ENCODE measurements at regions not wholly inside any gene's neighbourhood (a gene's known extent, or its start where the extent isn't known, plus 50 kb on each side); places are given as distances from the start of the nearest gene placed in this dataset.

DNA sequence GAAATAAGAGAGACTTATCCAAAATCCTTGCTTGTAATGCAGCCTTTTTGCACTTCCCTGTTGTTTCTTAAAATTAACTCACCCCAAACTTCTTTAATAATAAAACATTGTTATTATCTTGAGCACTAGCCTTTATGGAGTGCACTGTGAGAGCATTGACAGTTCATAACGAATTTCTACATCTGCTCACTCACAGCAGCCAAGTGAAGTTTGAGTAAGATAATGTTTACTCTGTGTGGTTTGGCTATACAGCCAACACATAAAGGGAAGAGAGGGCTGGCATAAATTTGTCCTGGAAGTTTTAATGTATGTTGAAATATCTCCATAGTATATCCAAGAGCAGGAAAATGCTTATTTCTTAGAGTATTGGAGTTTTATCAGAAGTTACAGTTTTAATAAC lies 227.9 kb downstream of the FRK start:
- no peak overlapping the region for H3K4me3 Mint-ChIP-seq (ENCODE audit: unreplicated experiment)
- no peak overlapping the region for H3K4me2 ChIP-seq (ENCODE audit: low read length)

DNA sequence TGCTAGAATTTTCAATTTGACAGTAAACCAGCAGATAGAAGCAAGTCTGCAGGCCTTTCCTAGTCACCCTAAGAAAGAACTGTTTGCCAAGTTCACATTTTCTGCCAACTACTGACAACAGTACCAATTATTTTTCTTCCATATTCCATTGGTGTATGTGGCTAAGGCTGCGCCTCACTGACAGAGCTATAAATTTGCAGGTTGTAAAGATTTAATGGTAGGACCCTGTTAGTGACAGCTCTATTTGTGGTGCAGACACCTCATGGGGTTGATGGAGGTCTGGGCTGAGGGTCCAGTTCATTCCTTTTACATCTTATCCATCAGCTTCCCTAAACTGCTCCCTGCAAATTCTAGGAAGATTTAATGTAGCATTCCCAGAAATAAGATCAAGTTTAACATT lies 228.5 kb downstream of the FRK start:
- Mint-ChIP-seq H3K9me3 (ENCODE audit: unreplicated experiment) (no peaks in the 10 kb centered on the region), H3K27ac (ENCODE audit: unreplicated experiment) (no peak overlapping the region), H3K27me3 (ENCODE audit: low read depth, unreplicated experiment) (no peaks in the 10 kb centered on the region), H3K36me3 (ENCODE audit: low read depth, unreplicated experiment) (no peaks in the 10 kb centered on the region), H3K4me3 (ENCODE audit: unreplicated experiment) (no peak overlapping the region), H3K4me1 (ENCODE audit: low read depth, unreplicated experiment) (peaks cover 20% of the 10 kb centered on the region)
- Histone ChIP-seq H2AFZ (ENCODE audit: low read depth, low read length) (no peak overlapping the region), H3K79me2 (ENCODE audit: insufficient read depth, low read length) (no peaks in the 10 kb centered on the region), H3K36me3 (ENCODE audit: insufficient read depth, low read length) (no peaks in the 10 kb centered on the region), H3K4me1 (ENCODE audit: insufficient read depth, low read length) (no peaks in the 10 kb centered on the region), H4K20me1 (ENCODE audit: insufficient read depth, low read length) (no peaks in the 10 kb centered on the region), H3K9ac (ENCODE audit: low read length) (no peak overlapping the region), H3K4me2 (ENCODE audit: low read length) (no peak overlapping the region), H3K27ac (ENCODE audit: low read depth, low read length) (no peak overlapping the region), H3K4me3 (ENCODE audit: insufficient read depth, low read depth, low read length) (no peak overlapping the region), H3K27me3 (ENCODE audit: insufficient read depth, low read length) (no peaks in the 10 kb centered on the region), H3K9me3 (ENCODE audit: insufficient read depth, low read depth, low read length) (no peaks in the 10 kb centered on the region)
- TF ChIP-seq, protein P1, sequence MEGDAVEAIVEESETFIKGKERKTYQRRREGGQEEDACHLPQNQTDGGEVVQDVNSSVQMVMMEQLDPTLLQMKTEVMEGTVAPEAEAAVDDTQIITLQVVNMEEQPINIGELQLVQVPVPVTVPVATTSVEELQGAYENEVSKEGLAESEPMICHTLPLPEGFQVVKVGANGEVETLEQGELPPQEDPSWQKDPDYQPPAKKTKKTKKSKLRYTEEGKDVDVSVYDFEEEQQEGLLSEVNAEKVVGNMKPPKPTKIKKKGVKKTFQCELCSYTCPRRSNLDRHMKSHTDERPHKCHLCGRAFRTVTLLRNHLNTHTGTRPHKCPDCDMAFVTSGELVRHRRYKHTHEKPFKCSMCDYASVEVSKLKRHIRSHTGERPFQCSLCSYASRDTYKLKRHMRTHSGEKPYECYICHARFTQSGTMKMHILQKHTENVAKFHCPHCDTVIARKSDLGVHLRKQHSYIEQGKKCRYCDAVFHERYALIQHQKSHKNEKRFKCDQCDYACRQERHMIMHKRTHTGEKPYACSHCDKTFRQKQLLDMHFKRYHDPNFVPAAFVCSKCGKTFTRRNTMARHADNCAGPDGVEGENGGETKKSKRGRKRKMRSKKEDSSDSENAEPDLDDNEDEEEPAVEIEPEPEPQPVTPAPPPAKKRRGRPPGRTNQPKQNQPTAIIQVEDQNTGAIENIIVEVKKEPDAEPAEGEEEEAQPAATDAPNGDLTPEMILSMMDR (IDR thresholded peaks at IDR 0.05; ENCODE audit: insufficient read depth, low read depth, low read length) = no peak
- no peak for TF ChIP-seq EZH2 (IDR thresholded peaks at IDR 0.05; ENCODE audit: insufficient read depth, low read length)
- FAIRE-seq = no peak
- DNase-seq (ENCODE audit: low read depth) = no peak

More for the DNA sequence above, 227.9 kb downstream of the FRK start:
- Histone ChIP-seq H3K4me3 (ENCODE audit: insufficient read depth, low read depth, low read length) (no peak overlapping the region), H2AFZ (ENCODE audit: low read depth, low read length) (no peak overlapping the region), H3K4me1 (ENCODE audit: insufficient read depth, low read length) (no peaks in the 10 kb centered on the region), H3K36me3 (ENCODE audit: insufficient read depth, low read length) (no peaks in the 10 kb centered on the region), H3K27ac (ENCODE audit: low read depth, low read length) (no peak overlapping the region), H3K9ac (ENCODE audit: low read length) (no peak overlapping the region), H3K9me3 (ENCODE audit: insufficient read depth, low read depth, low read length) (no peaks in the 10 kb centered on the region), H4K20me1 (ENCODE audit: insufficient read depth, low read length) (no peaks in the 10 kb centered on the region), H3K79me2 (ENCODE audit: insufficient read depth, low read length) (no peaks in the 10 kb centered on the region), H3K27me3 (ENCODE audit: insufficient read depth, low read length) (no peaks in the 10 kb centered on the region)
- TF ChIP-seq EZH2 (IDR thresholded peaks at IDR 0.05; ENCODE audit: insufficient read depth, low read length) = no peak
- TF ChIP-seq, protein P1 (IDR thresholded peaks at IDR 0.05; ENCODE audit: insufficient read depth, low read depth, low read length) = no peak
- no peak overlapping the region for H3K27ac Mint-ChIP-seq (ENCODE audit: unreplicated experiment)
- H3K4me1 Mint-ChIP-seq (ENCODE audit: low read depth, unreplicated experiment) = peaks cover 20% of the 10 kb centered on the region
- no peak for FAIRE-seq
- no peaks in the 10 kb centered on the region for H3K27me3 Mint-ChIP-seq (ENCODE audit: low read depth, unreplicated experiment)
- no peaks in the 10 kb centered on the region for H3K9me3 Mint-ChIP-seq (ENCODE audit: unreplicated experiment)
- H3K36me3 Mint-ChIP-seq (ENCODE audit: low read depth, unreplicated experiment) = no peaks in the 10 kb centered on the region
- no peak for DNase-seq (ENCODE audit: low read depth)

DNA sequence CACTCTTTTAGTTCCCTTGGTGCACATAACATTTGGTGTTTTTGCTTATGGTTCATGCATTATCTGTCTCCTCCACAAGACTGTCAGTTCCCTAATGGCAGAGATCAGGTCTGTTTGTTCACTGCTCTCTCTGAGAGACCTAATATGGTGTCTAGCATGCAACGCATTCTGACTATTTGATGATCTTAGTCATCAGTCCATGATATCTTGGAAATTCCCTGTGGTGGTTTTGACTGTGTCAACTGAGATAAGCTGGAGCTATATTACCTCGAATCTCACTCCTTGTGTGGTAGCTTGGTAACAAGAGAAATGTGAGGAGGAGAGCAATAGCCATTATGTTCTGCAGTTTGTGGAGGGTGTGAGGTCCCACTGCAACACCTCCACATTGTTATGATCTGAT lies 229.8 kb downstream of the FRK start:
- FAIRE-seq = no peak
- no peak overlapping the region for H3K27ac ChIP-seq (ENCODE audit: low read depth, low read length)
- no peaks in the 10 kb centered on the region for H3K36me3 Mint-ChIP-seq (ENCODE audit: low read depth, unreplicated experiment)

More for the DNA sequence above, 229.8 kb downstream of the FRK start:
- Mint-ChIP-seq H3K4me1 (ENCODE audit: low read depth, unreplicated experiment) (peaks cover 18% of the 10 kb centered on the region), H3K27me3 (ENCODE audit: low read depth, unreplicated experiment) (no peaks in the 10 kb centered on the region), H3K4me3 (ENCODE audit: unreplicated experiment) (no peak overlapping the region), H3K9me3 (ENCODE audit: unreplicated experiment) (no peaks in the 10 kb centered on the region), H3K27ac (ENCODE audit: unreplicated experiment) (peak overlapping the region; percentile 49)
- H4K20me1 ChIP-seq (ENCODE audit: insufficient read depth, low read length) = no peaks in the 10 kb centered on the region
- H3K9me3 ChIP-seq (ENCODE audit: insufficient read depth, low read depth, low read length) = no peaks in the 10 kb centered on the region
- no peak overlapping the region for H3K4me3 ChIP-seq (ENCODE audit: insufficient read depth, low read depth, low read length)
- peak; percentile 1 for DNase-seq (ENCODE audit: low read depth)
- no peak overlapping the region for H3K4me2 ChIP-seq (ENCODE audit: low read length)
- no peaks in the 10 kb centered on the region for H3K79me2 ChIP-seq (ENCODE audit: insufficient read depth, low read length)
- no peak overlapping the region for H3K9ac ChIP-seq (ENCODE audit: low read length)
- H3K36me3 ChIP-seq (ENCODE audit: insufficient read depth, low read length) = no peaks in the 10 kb centered on the region
- TF ChIP-seq, protein P1 (IDR thresholded peaks at IDR 0.05; ENCODE audit: insufficient read depth, low read depth, low read length) = no peak
- TF ChIP-seq EZH2 (IDR thresholded peaks at IDR 0.05; ENCODE audit: insufficient read depth, low read length) = no peak
- no peaks in the 10 kb centered on the region for H3K4me1 ChIP-seq (ENCODE audit: insufficient read depth, low read length)
- no peak overlapping the region for H2AFZ ChIP-seq (ENCODE audit: low read depth, low read length)
- no peaks in the 10 kb centered on the region for H3K27me3 ChIP-seq (ENCODE audit: insufficient read depth, low read length)

Measured in astrocyte (in vitro differentiated cells and primary cell).